K562 (cell line): ENCODE measurements at regions not wholly inside any gene's neighbourhood (a gene's known extent, or its start where the extent isn't known, plus 50 kb on each side); places are given as distances from the start of the nearest gene placed in this dataset.

ENCODE experiments used
- ATAC-seq: fragments of 200-7000 bp; cut with Tn5 transposase; 3 replicates; pipeline ENCODE4 v1.9.1; 2020; ENCODE audit warnings: moderate library complexity
- BruUV-seq: library from RNA; stranded (reverse); fragments of 400-500 nt; replicated peaks from 2 replicates; lab custom pipeline; 2021; lab: Mats Ljungman, UMichigan
- CTCF ChIA-PET: fragments of 300-600 bp; formaldehyde crosslinking; extraction: SDS; loops from one replicate; lab custom pipeline; 2021; ENCODE audit warnings: low intra/inter-chr PET ratio; lab: Yijun Ruan, JAX
- POLR2A ChIA-PET: fragments of 300-600, 350-650 bp; sonication (Branson Sonifier 250); formaldehyde crosslinking; extraction: SDS; loops from one replicate; lab custom pipeline; 2021; ENCODE audit warnings: antibody characterized with exemption, inconsistent platforms; lab: Yijun Ruan, JAX
- DNase-seq, 4 experiments: peaks; one replicate each; pipeline versions ENCODE4 v3.0.0 to v3.0.0-alpha.2; 2011 to 2018; ENCODE audit warnings: low spot score in 3 of 4, mixed read lengths in 3 of 4; ENCODE audit errors: extremely low read depth in 1 of 4
- FAIRE-seq: peaks from 2 replicates; lab custom pipeline; 2011; peaks lifted over from hg19 to GRCh38; lab: Jason Lieb, UNC
- H2AFZ ChIP-seq: 2 replicates; pipeline ENCODE4 v1.6.0; 2011; ENCODE audit warnings: low read depth, low read length, control low read depth, inconsistent platforms
- H3K27ac ChIP-seq: fragments of 200-600 bp; 3 replicates; pipeline ENCODE4 v1.8.0; 2011; ENCODE audit warnings: low read depth, mild to moderate bottlenecking, control low read depth, inconsistent platforms, low read length, moderate library complexity, mixed read lengths; ENCODE audit errors: extremely low read depth
- H3K27me3 ChIP-seq, 2 experiments: fragments of 300-600 bp in 1 of 2; 2 replicates in 1 of 2; 3 replicates in 1 of 2; pipeline versions ENCODE4 v1.6.0 to v1.8.0; 2011; ENCODE audit warnings: inconsistent platforms in 2 of 2, low read length in 2 of 2, mild to moderate bottlenecking in 1 of 2, mixed read lengths in 1 of 2, moderate library complexity in 1 of 2; ENCODE audit not compliant: control insufficient read depth in 2 of 2, insufficient read depth in 2 of 2
- H3K36me3 ChIP-seq: fragments of 300-600 bp; 3 replicates; pipeline ENCODE4 v1.8.0; 2011; ENCODE audit warnings: mild to moderate bottlenecking, low read length, inconsistent platforms; ENCODE audit not compliant: control insufficient read depth, insufficient read depth
- H3K4me1 ChIP-seq, 2 experiments: fragments of 200-600 bp in 1 of 2; replicated peaks in 1 of 2; 2 replicates in 1 of 2; 3 replicates in 1 of 2; pipeline versions ENCODE4 v1.5.1 to v1.8.0; 2011; ENCODE audit warnings: inconsistent platforms in 2 of 2, low read length in 2 of 2, mild to moderate bottlenecking in 1 of 2, mixed read lengths in 1 of 2, moderate library complexity in 1 of 2; ENCODE audit not compliant: control insufficient read depth in 2 of 2, insufficient read depth in 2 of 2
- H3K4me2 ChIP-seq: 2 replicates; pipeline ENCODE4 v1.6.1; 2011; ENCODE audit warnings: low read length, control low read depth, inconsistent platforms, mixed read lengths; ENCODE audit not compliant: insufficient read depth
- H3K4me3 ChIP-seq: fragments of 200-600 bp; sonication (generic), shearing (Covaris generic); 2 replicates; pipeline ENCODE4 v1.5.1; 2016; ENCODE audit warnings: control low read depth, inconsistent platforms
- H3K79me2 ChIP-seq: fragments of 200-600 bp; 3 replicates; pipeline ENCODE4 v1.8.0; 2011; ENCODE audit warnings: low read length, inconsistent platforms; ENCODE audit not compliant: control insufficient read depth, insufficient read depth
- H3K9ac ChIP-seq, 2 experiments: 2 replicates each; pipeline versions ENCODE4 v1.6.0 to v1.6.1; 2011; ENCODE audit warnings: low read depth in 2 of 2, low read length in 2 of 2, control low read depth in 1 of 2, inconsistent platforms in 1 of 2, mild to moderate bottlenecking in 1 of 2, mixed read lengths in 1 of 2; ENCODE audit not compliant: insufficient read depth in 1 of 2
- H3K9me1 ChIP-seq: one replicate; pipeline ENCODE4 v1.6.0; 2011; ENCODE audit warnings: inconsistent platforms, mild to moderate bottlenecking, low read length, moderate library complexity; ENCODE audit not compliant: control insufficient read depth, insufficient read depth
- H3K9me3 ChIP-seq: replicated peaks from 2 replicates; pipeline ENCODE4 v1.5.1; 2011; ENCODE audit warnings: low read depth, low read length, inconsistent platforms; ENCODE audit not compliant: control insufficient read depth, insufficient read depth
- H4K20me1 ChIP-seq: replicated peaks from 2 replicates; pipeline ENCODE4 v1.6.1; 2011; ENCODE audit warnings: low read length, inconsistent platforms, mixed read lengths; ENCODE audit not compliant: control insufficient read depth, insufficient read depth
- EP300 ChIP-seq: IDR thresholded peaks from 2 replicates; pipeline ENCODE4 v1.6.1; 2012; ENCODE audit warnings: low read length, improper control_type of control experiment
- HIVEP1 ChIP-seq: fragments of 250-450 bp; sonication (Bioruptor Pico); IDR thresholded peaks from 2 replicates; pipeline ENCODE4 v1.4.0; 2020; ENCODE audit warnings: mild to moderate bottlenecking
- SP2 ChIP-seq: IDR thresholded peaks from 2 replicates; pipeline ENCODE4 v1.6.1; 2011; ENCODE audit warnings: mild to moderate bottlenecking, low read depth, low read length, moderate library complexity; ENCODE audit not compliant: poor library complexity, severe bottlenecking; ENCODE audit errors: extremely low read depth
- TFAM ChIP-seq: fragments of 250-450 bp; sonication (Bioruptor Pico); conservative IDR thresholded peaks from 2 replicates; pipeline ENCODE4 v1.5.0; 2021; ENCODE audit warnings: mild to moderate bottlenecking, moderate library complexity
- ZSCAN32 ChIP-seq: fragments of 450-650 bp; formaldehyde crosslinking; IDR thresholded peaks from 2 replicates; pipeline ENCODE4 v1.4.0; 2020; ENCODE audit warnings: mild to moderate bottlenecking, moderate library complexity
- WGBS: fragments of 100-300 bp; shearing (Covaris generic); methylation state at CpG from one replicate; pipeline ENCODE4 v1.1.6; 2016; ENCODE audit warnings: low coverage, mixed read lengths; ENCODE audit not compliant: insufficient coverage; ENCODE audit errors: missing lambda C conversion rate; 5-methylcytosine and 5-hydroxymethylcytosine counted together
- in situ Hi-C: fragments of 300-500 bp; cut with MboI; formaldehyde crosslinking; loops from 4 replicates; pipeline ENCODE4 v1.15.0; 2018; ENCODE audit warnings: inconsistent platforms, mixed read lengths
- intact Hi-C: fragments of 100-400 bp; cut with micrococcal nuclease; formaldehyde crosslinking; loops from 2 replicates; pipeline ENCODE4 v1.14.2; 2022
- TF ChIP-seq, protein P1 (sequence below): fragments of 250-450 bp; sonication (Bioruptor Pico); IDR thresholded peaks from 2 replicates; pipeline ENCODE4 v1.5.0; 2021; ENCODE audit warnings: mild to moderate bottlenecking, borderline replicate concordance

DNA sequence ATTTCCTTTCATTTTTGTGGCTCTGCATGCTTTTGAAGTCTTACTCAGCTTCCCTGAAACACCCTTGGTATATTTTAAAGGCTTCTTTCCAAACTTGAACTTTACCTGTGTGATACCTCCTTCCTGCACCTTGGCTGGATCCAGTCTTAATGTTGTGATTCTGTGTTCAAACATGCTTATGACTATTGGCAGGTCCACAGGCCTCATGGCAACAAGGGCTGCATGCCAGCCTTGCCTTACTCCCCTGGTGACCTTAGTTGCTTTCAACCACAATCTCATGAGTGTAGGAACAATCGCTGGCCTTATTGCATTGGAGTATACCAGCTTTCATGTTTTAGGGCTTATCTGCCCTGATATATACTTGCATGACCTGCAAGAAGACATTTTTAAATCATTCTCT, 238.7 kb downstream of the KIF20B start:
- Histone ChIP-seq H3K36me3 (no peaks in the 10 kb centered on the region), H3K9ac (no peak overlapping the region), H3K9me1 (no peaks in the 10 kb centered on the region), H3K79me2 (no peaks in the 10 kb centered on the region), H3K9me3 (no peaks in the 10 kb centered on the region), H3K27ac (no peak overlapping the region), H2AFZ (no peak overlapping the region), H3K4me2 (no peak overlapping the region), H3K4me3 (no peak overlapping the region), H4K20me1 (no peaks in the 10 kb centered on the region), H3K4me1 (no peaks in the 10 kb centered on the region), H3K27me3 (no peaks in the 10 kb centered on the region)
- BruUV-seq = no TSS peak
- ATAC-seq (no peak), FAIRE-seq (no peak), DNase-seq (no peak)
- TF ChIP-seq, protein P1, sequence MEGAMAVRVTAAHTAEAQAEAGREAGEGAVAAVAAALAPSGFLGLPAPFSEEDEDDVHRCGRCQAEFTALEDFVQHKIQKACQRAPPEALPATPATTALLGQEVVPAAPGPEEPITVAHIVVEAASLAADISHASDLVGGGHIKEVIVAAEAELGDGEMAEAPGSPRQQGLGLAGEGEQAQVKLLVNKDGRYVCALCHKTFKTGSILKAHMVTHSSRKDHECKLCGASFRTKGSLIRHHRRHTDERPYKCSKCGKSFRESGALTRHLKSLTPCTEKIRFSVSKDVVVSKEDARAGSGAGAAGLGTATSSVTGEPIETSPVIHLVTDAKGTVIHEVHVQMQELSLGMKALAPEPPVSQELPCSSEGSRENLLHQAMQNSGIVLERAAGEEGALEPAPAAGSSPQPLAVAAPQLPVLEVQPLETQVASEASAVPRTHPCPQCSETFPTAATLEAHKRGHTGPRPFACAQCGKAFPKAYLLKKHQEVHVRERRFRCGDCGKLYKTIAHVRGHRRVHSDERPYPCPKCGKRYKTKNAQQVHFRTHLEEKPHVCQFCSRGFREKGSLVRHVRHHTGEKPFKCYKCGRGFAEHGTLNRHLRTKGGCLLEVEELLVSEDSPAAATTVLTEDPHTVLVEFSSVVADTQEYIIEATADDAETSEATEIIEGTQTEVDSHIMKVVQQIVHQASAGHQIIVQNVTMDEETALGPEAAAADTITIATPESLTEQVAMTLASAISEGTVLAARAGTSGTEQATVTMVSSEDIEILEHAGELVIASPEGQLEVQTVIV (CRISPR knock-in tag) = no peak
- TF ChIP-seq ZSCAN32 (CRISPR knock-in tag) (no peak), EP300 (no peak), SP2 (no peak), TFAM (CRISPR knock-in tag) (no peak), HIVEP1 (CRISPR knock-in tag) (no peak)
- in situ Hi-C loops = no loop called here
- intact Hi-C loops = no loop called here
- ChIA-PET POLR2A (no interaction called here), CTCF (no interaction called here)
- 0% methylated on average over 1 of the region's 1 CpG for WGBS
